HG02763 (cell line): ENCODE measurements at regions not wholly inside any gene's neighbourhood (a gene's known extent, or its start where the extent isn't known, plus 50 kb on each side); places are given as distances from the start of the nearest gene placed in this dataset.

ENCODE experiments used
- ATAC-seq: cut with Tn5 transposase; IDR thresholded peaks from one replicate; pipeline ENCODE4 v1.9.1; 2021; ENCODE audit warnings: mild to moderate bottlenecking, moderate library complexity; ENCODE audit not compliant: unreplicated experiment

- no peak for ATAC-seq
Observed at GRCh38 chr13:84430446-84430845, 548.2 kb upstream of the SLITRK1 start.

- ATAC-seq = no peak
Observed at GRCh38 chr13:84430015-84430414, 547.7 kb upstream of the SLITRK1 start.

DNA sequence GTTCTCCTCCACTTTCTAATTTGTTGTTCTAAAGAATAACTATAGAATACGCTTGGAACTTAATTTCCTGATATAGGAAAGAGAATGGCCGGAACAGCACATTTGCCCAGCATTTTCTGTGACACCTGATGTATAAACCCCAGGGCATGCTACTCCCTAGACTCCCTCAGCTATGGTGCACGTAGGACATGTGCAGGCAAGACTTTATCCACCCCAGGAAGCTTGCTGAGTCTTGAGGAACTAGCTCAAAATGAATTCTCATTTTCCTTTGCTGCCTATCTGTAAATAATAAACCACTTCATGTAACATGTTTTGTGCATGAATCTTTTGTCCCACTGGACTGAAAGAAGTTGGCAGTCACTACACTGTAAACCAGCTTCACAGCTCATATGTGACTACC lies 535.8 kb upstream of the SLITRK1 start:
- no peak for ATAC-seq

DNA sequence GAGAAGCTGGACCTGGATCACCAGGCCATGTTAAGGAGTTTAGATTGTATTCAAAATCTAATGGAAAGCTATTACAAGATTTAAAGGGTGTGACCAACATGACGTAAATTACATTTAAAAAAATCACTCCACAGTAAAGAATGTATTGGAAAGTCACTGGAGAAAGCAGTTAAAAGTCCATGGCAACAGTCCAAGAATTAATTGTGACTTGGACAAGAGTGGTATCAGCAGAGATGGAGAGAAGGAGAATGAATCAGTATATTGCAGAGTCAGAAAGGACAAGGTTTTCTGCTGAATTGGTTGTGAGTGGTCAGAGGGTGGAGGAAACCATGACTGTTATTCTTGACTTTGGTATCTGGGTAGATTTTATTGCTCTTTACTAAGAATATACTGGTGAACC lies 535.1 kb upstream of the SLITRK1 start:
- ATAC-seq = no peak

- no peak for ATAC-seq
Observed at GRCh38 chr13:84413016-84413415, 530.7 kb upstream of the SLITRK1 start.

DNA sequence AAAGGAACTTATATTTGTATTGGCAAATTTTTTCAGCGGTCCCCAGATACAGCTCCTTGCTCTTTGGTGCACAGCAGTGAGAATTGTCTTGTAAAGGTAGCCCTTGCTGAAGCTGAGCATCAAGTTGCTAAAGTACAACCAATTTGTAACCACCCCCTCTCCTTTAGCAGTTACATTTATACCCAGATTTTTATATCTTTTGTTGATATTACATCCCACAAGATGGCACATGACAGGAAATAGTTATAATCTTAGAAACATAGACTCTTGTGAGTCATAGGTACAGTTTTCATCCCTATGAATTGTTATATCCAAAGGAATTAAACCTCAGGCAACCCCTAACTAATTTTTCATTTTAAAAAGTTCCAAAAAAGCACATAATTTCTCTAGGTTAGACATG lies 523.0 kb upstream of the SLITRK1 start:
- ATAC-seq = no peak

- no peak for ATAC-seq
Observed at GRCh38 chr13:84400706-84401105, 518.4 kb upstream of the SLITRK1 start.

GRCh38 chr13:84399320-84400085 lies 517.2 kb upstream of the SLITRK1 start:
- ATAC-seq = no peak

GRCh38 chr13:84393981-84394625 lies 511.8 kb upstream of the SLITRK1 start:
- no peak for ATAC-seq

- ATAC-seq = no peak
Observed at GRCh38 chr13:84380866-84381265, 498.6 kb upstream of the SLITRK1 start.

DNA sequence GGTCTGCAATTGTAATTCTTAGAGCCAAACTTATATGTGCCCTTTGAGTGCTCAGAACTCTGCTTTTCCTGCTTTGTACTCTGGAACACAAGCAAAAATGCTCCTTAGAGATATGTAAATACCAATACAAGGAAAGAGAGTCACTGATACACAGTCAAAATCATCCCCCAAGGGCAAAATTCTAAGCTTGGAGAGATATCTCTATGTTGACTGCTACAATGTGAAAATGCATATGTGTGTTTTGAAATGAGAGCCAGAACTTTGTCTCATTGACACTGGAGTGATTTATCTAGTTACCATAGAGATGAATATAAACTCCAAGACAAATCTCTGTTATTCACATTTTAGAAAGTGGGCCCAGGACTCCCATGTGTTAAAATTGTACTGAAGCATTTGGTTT lies 494.8 kb upstream of the SLITRK1 start:
- ATAC-seq = no peak

GRCh38 chr13:84366506-84366905 lies 484.2 kb upstream of the SLITRK1 start:
- no peak for ATAC-seq

- ATAC-seq = no peak
Observed at GRCh38 chr13:84362777-84363176, 480.5 kb upstream of the SLITRK1 start.

DNA sequence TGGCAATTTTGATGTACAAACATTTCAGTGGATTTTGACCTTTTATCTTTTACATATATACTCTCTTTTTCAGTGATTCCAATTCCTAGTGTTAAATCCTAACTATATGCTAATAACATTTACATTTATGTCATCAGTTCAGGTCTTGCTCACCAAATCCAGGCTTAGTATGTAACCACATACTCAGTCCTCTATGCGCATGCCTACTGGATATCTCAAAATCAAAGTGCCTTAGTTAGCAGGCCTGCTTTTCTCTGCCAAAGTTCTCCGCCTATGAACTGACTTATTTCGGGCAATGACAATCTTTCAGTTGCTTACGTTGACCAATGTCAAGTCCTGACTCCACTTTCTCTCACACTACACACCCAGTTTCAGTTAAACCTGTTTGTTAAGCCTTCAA lies 478.5 kb upstream of the SLITRK1 start:
- ATAC-seq = no peak

GRCh38 chr13:84358601-84359000 lies 476.3 kb upstream of the SLITRK1 start:
- ATAC-seq = no peak

GRCh38 chr13:84352946-84353345 lies 470.7 kb upstream of the SLITRK1 start:
- no peak for ATAC-seq

- no peak for ATAC-seq
Observed at GRCh38 chr13:84339456-84339855, 457.2 kb upstream of the SLITRK1 start.

DNA sequence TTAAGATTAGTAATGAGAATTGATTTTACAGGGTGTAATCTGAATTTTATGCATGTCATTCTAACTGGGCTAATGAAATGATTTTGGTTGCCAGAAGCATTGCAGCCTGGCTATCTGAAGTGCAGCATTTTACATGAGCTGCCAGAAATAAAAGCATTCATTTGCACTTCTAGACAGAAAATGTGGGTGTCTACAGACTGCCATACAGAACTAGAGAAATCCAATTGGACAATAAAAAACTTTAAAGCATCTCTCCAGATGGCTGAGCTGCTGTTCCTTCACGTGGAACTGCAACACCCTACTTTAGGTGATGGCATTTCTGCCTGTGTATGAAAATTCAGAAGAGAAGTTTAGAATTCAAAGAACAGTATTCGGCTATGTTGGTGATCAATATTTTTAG lies 450.1 kb upstream of the SLITRK1 start:
- ATAC-seq = no peak

DNA sequence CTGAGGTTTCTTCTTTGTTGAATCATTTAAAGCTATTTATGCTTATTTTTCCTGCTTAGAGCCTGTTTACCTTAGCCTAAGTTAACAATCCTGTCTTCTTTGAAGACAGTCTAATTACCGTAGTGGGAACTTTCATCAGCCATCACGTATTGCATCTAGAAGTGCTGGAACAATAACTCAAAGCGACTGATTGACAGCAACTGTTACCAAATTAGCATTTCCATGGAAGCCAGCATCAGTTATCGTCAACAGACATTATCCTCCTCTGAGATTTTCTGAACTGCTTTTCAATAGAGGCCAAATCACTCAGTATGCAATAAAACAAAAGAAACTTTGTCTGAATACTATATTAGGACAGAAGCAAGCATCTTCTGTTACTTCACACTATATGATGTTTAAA lies 433.3 kb upstream of the SLITRK1 start:
- no peak for ATAC-seq

DNA sequence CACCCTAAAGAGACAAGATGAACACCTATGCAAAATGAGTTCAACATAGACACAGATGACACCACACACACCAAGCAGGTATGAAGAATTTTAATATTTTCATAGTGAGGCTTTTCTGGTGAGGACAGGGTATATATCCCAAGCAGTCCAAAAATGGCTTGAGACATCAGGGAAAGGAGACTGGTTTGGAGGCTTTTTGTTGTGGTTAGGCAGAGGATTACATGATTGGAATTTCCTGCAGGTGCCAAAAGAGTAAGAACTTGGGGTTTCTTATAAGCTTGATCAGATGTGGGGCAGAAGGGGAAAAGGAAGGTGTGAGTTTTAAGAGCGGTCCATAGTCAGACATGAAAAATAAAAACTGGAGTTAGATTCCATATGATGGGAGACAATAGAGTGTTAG lies 420.8 kb upstream of the SLITRK1 start:
- ATAC-seq = no peak

GRCh38 chr13:84297251-84297650 lies 415.0 kb upstream of the SLITRK1 start:
- ATAC-seq = no peak

- ATAC-seq = no peak
Observed at GRCh38 chr13:84296401-84296800, 414.1 kb upstream of the SLITRK1 start.

- no peak for ATAC-seq
Observed at GRCh38 chr13:84294576-84294975, 412.3 kb upstream of the SLITRK1 start.
